Memory B cell (primary cell): ENCODE measurements at regions not wholly inside any gene's neighbourhood (a gene's known extent, or its start where the extent isn't known, plus 50 kb on each side); places are given as distances from the start of the nearest gene placed in this dataset.

Experiments
- ATAC-seq: fragments of 150-1000 bp; cut with Tn5 transposase; 2 replicates; pipeline ENCODE4 v1.10.0; 2021; ENCODE audit warnings: low read depth, mild to moderate bottlenecking, moderate library complexity
- DNase-seq, 2 donors: peaks; one replicate each; pipeline ENCODE4 v3.0.0; 2022; ENCODE audit warnings: low spot score in 2 of 2
- H3K27ac Mint-ChIP-seq: one replicate; pipeline ENCODE4 v1.8.0; 2022; ENCODE audit warnings: mild to moderate bottlenecking, moderate library complexity, mixed read lengths
- H3K27me3 Mint-ChIP-seq: one replicate; pipeline ENCODE4 v1.8.0; 2022; ENCODE audit warnings: mixed read lengths
- H3K36me3 Mint-ChIP-seq: one replicate; pipeline ENCODE4 v1.8.0; 2022; ENCODE audit warnings: mild to moderate bottlenecking, mixed read lengths
- H3K4me1 Mint-ChIP-seq: one replicate; pipeline ENCODE4 v1.8.0; 2022; ENCODE audit warnings: mixed read lengths
- H3K4me3 Mint-ChIP-seq: one replicate; pipeline ENCODE4 v1.8.0; 2022; ENCODE audit warnings: mild to moderate bottlenecking, moderate library complexity, mixed read lengths
- H3K9me3 Mint-ChIP-seq: one replicate; pipeline ENCODE4 v1.8.0; 2022; ENCODE audit warnings: mixed read lengths

DNA sequence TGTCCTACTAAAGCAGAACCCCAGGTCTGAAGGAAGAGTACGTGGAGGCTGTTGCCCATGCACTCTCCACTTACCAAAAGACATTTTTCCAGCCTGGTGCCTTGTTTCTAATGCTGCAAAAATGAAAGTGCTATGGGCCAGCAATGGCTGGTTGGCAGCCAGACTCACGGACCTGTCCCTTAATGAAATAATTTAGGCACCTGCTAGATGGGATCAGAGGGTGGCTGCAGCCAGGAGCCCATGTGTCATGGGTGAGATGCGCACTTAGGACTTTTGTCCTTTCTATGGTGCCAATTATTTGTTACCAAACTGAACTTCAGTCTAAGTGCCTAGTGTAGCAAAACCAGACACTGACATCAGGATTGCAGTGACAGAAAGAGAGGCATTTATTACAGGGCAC is 276.3 kb downstream of the YTHDC2 start:
- H3K36me3 Mint-ChIP-seq, result no peaks in the 10 kb centered on the region
- H3K9me3 Mint-ChIP-seq, result peaks cover 3% of the 10 kb centered on the region
- H3K4me1 Mint-ChIP-seq, result no peaks in the 10 kb centered on the region
- H3K27ac Mint-ChIP-seq, result no peak overlapping the region
- DNase-seq (no peak), ATAC-seq (no peak)
- H3K4me3 Mint-ChIP-seq, result no peak overlapping the region
- H3K27me3 Mint-ChIP-seq, result no peaks in the 10 kb centered on the region

DNA sequence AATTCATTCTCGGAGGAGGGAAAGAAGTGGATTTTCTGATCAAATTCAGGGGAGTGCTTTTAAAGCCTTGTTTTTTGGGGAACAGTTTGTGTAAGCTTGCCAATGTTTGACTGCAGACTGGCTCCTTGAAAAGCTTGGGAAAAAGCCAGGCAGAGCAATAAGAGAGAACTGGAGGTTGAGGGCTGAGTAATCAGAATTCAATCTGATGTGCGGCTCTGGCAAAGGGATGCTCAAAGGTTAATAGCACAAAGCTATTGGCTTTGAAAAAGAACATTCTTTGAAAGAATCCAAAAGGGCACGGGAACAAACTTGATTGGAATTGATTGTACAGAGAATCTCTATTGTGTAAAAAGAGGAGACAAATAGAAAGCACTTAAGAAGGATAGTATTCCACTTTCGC is 279.3 kb downstream of the YTHDC2 start:
- no peak overlapping the region for H3K4me3 Mint-ChIP-seq

DNA sequence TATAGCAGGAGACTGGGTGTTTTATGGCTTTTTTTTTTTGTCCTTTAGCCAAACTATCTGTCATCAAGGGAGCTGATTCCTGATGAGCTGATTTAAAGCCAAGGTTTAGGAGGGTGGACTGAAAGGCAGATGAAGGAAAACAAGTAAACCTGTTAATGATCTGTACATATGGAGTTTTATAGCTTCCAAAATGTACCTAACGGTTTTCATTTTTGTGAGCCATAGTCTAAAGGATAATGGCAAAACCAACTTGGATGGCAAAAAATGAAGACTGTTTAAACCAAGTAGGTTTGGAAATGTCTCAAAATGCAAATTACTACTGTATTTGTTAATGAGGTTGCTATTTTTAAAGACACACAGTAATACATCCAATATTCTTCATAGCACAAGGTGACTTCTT is 281.5 kb downstream of the YTHDC2 start:
- no peak for DNase-seq
- Mint-ChIP-seq H3K9me3 (peaks cover 3% of the 10 kb centered on the region), H3K27me3 (no peaks in the 10 kb centered on the region), H3K36me3 (no peaks in the 10 kb centered on the region), H3K4me1 (no peaks in the 10 kb centered on the region), H3K4me3 (no peak overlapping the region), H3K27ac (no peak overlapping the region)
- no peak for ATAC-seq

More for the DNA sequence above, 279.3 kb downstream of the YTHDC2 start:
- Mint-ChIP-seq H3K36me3 (no peaks in the 10 kb centered on the region), H3K9me3 (peaks cover 3% of the 10 kb centered on the region), H3K27ac (no peak overlapping the region), H3K4me1 (no peaks in the 10 kb centered on the region), H3K27me3 (no peaks in the 10 kb centered on the region)
- DNase-seq (no peak), ATAC-seq (no peak)

DNA sequence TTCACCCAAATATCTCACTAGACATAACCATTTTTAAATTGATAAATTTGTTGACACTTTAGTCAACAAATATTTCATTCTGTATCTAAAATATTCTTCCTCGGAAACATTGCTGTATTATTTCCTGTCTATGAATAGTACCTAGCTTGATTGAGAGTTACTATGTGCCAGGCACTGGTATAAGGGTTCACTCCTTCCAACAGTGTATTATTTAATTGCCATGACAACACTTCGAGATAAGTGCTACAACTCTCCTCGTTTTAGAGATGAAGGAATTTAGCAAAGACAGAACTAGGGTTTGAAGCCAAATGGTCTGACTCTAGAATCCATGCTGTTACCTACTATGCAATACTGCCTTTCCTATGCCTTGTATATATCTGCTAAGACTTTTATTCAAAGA is 287.2 kb downstream of the YTHDC2 start:
- Mint-ChIP-seq H3K9me3 (peaks cover 7% of the 10 kb centered on the region), H3K36me3 (no peaks in the 10 kb centered on the region), H3K4me3 (no peak overlapping the region), H3K27ac (no peak overlapping the region), H3K4me1 (no peaks in the 10 kb centered on the region), H3K27me3 (no peaks in the 10 kb centered on the region)
- ATAC-seq (no peak), DNase-seq (no peak)

DNA sequence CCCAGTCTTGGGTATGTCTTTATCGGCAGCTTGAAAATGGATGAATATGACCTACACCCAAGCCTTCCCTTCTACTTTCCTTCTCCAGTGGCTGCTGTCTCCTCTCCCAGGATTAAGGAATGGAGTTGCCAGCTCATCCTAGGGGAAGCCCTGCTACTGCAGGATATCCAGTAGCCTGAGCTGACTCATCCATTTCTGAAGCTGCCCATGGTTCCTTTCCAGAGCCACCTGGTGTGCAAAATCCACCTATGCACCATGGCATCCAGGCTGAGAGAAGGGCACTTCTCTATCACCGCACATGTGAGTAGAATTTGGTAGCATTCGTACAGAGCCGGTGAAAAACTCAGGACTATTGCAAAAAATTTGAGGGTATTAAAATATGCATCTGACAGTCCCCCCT is 290.8 kb downstream of the YTHDC2 start:
- Mint-ChIP-seq H3K36me3 (no peaks in the 10 kb centered on the region), H3K27me3 (no peaks in the 10 kb centered on the region), H3K4me1 (no peaks in the 10 kb centered on the region), H3K9me3 (peaks cover 7% of the 10 kb centered on the region), H3K27ac (no peak overlapping the region), H3K4me3 (no peak overlapping the region)
- DNase-seq (no peak), ATAC-seq (no peak)

DNA sequence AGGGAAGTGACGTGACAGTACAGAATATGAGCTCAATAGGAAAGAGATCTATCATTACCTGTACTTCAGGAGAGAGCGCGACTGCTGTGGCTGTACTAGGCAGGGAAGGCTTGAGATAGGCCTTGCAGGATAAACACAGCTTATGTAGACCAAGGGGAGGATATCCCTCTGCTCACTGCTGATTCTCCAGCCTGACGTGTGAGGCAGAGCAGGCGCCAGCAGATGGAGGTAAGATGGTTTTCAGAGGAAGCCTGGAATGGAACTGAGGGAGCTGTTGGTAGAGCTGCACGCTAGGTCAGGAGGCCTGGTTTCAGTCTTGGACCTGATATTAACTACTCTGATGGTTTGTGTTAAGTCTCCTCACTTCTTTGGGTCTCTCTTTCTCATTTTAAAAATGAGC is 291.4 kb downstream of the YTHDC2 start:
- DNase-seq (no peak), ATAC-seq (no peak)
- H3K4me1 Mint-ChIP-seq, result no peaks in the 10 kb centered on the region
- H3K9me3 Mint-ChIP-seq, result peaks cover 7% of the 10 kb centered on the region
- no peak overlapping the region for H3K27ac Mint-ChIP-seq
- H3K36me3 Mint-ChIP-seq, result no peaks in the 10 kb centered on the region
- H3K27me3 Mint-ChIP-seq, result no peaks in the 10 kb centered on the region
- no peak overlapping the region for H3K4me3 Mint-ChIP-seq

DNA sequence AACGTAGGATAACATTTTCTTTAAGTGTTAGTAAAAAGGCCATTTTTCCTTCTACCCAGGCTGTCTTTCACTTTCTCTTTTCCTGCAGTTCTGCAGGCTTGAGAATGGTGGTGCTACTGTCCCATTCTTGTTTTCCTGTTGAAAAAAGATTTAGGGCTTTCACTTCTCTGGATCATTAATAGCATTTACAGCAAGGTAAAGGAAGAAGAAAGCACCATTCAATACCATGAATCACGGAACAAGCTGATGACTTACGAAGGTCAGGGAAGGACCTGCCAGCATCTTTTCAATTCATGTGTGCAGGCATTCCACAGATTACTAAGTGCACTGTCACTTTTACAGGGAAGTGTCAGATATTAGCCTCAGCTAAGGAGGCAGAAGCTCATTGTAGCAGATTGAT is 292.8 kb downstream of the YTHDC2 start:
- Mint-ChIP-seq H3K27me3 (no peaks in the 10 kb centered on the region), H3K4me3 (no peak overlapping the region), H3K36me3 (no peaks in the 10 kb centered on the region), H3K4me1 (no peaks in the 10 kb centered on the region), H3K9me3 (peaks cover 7% of the 10 kb centered on the region), H3K27ac (no peak overlapping the region)
- ATAC-seq (no peak), DNase-seq (no peak)

DNA sequence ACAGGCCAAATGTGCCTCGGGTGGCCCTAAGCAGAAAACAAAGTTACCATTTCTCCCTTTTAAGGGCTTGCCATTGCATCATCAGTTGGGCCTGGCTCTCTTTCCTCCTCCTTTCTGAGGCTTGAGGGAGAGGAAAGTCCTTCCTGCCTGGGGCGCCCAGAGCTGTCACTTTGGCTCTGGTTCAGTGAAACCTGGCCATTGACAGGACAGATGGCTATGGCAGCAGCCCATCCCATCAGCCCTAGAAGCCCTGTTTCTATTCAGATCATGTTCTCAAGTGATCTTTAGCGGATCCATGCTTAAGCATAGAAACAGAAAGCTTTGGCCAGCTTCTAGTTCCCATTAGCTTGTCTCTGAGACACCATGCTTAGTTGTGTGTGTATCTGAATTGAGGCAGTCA is 293.4 kb downstream of the YTHDC2 start:
- Mint-ChIP-seq H3K4me1 (no peaks in the 10 kb centered on the region), H3K4me3 (no peak overlapping the region), H3K9me3 (peaks cover 7% of the 10 kb centered on the region), H3K27me3 (no peaks in the 10 kb centered on the region), H3K27ac (no peak overlapping the region), H3K36me3 (no peaks in the 10 kb centered on the region)
- no peak for DNase-seq
- ATAC-seq, result no peak

DNA sequence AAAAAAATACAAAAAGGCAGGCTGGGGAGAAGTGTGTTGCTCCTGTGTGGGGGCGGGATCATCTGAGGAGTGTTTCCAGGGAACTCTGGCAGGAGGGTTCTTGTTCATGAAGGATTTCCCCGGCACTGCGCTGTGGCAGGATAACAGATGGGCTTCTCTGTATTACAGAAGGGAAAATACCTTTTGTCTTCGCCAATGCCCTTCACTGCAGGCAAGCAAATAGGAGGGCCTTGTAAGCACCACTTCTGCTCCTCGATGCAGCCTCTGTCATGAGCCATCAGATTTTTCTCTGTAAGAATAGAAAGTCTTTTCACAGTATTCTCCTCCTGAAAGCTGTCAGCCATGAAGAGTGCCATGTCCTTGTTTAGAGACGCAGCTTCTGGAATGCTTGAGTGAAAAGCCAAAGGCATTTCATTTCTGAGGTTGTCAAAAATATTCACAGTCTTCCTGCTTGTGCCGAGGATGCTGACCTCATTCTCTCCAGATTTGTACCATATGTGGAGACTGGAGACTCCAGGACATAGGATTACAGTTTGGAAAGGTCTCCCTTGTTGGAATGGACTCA is 294.0 kb downstream of the YTHDC2 start:
- peaks cover 7% of the 10 kb centered on the region for H3K9me3 Mint-ChIP-seq
- no peaks in the 10 kb centered on the region for H3K27me3 Mint-ChIP-seq
- H3K4me3 Mint-ChIP-seq, result no peak overlapping the region
- no peak overlapping the region for H3K27ac Mint-ChIP-seq
- no peak for DNase-seq
- no peak for ATAC-seq
- H3K4me1 Mint-ChIP-seq, result no peaks in the 10 kb centered on the region
- H3K36me3 Mint-ChIP-seq, result no peaks in the 10 kb centered on the region

DNA sequence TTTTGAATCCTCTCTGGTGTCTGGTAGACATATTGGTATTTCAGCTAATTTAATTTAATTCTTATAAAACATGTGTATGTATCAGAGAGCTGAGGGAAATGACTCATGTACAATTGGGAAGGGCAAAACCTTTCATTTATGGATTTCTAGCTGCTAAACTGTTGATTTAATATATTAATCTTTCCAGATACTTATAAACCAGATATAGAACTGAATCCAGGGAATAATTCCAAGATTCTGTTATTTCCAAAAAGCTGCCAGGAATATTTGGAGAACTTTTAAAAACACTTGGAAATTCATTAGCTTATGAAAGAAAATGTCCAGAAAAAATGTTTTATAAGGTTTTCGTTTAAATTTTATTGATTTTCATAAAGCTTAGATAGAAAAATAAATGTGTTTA is 295.5 kb downstream of the YTHDC2 start:
- DNase-seq (no peak), ATAC-seq (no peak)
- H3K36me3 Mint-ChIP-seq, result no peaks in the 10 kb centered on the region
- H3K27ac Mint-ChIP-seq, result no peak overlapping the region
- no peaks in the 10 kb centered on the region for H3K27me3 Mint-ChIP-seq
- H3K4me3 Mint-ChIP-seq, result no peak overlapping the region
- H3K4me1 Mint-ChIP-seq, result no peaks in the 10 kb centered on the region
- H3K9me3 Mint-ChIP-seq, result peaks cover 7% of the 10 kb centered on the region

DNA sequence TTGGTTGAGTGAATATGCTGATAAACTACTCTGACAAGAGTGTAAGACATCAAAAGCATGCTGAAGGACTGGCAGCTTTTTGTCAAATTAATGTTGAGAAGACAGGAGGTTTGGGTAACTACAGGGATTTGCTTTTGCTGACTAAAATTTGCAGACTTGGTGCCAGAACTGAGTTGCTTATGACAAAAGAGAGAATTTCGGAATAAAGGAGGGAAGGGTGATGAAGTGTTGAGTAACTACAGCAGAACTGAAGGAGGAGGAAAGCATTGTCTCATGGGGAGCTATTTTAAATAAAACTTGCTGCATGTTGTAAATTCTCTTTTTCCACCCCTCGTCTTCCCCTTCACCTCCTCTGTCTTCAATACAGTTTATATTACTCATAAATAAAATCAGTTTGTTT is 296.1 kb downstream of the YTHDC2 start:
- H3K27ac Mint-ChIP-seq, result no peak overlapping the region
- no peaks in the 10 kb centered on the region for H3K4me1 Mint-ChIP-seq
- H3K27me3 Mint-ChIP-seq, result no peaks in the 10 kb centered on the region
- DNase-seq, result no peak
- peaks cover 3% of the 10 kb centered on the region for H3K9me3 Mint-ChIP-seq
- ATAC-seq, result no peak
- H3K36me3 Mint-ChIP-seq, result no peaks in the 10 kb centered on the region
- H3K4me3 Mint-ChIP-seq, result no peak overlapping the region

DNA sequence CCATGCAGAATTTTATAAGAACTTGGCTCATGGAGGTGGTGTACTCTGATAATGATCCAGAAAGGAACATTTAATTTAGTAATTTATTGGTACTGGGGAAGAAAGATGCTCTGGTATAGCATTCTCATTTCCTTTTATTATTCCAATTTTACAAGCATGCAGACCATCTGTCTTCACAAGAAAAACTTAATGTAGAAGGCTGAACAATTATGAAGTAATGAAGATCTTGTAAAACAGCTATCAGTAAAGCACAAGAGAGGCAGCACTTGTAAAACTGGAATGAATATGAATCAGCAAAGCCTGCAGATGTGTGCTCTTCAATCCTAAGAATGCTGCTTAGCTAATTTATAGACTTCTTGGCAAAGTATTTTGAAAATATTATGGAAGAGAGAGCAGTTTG is 300.0 kb downstream of the YTHDC2 start:
- H3K27me3 Mint-ChIP-seq, result no peaks in the 10 kb centered on the region
- H3K9me3 Mint-ChIP-seq, result no peaks in the 10 kb centered on the region
- no peak overlapping the region for H3K4me3 Mint-ChIP-seq
- H3K4me1 Mint-ChIP-seq, result no peaks in the 10 kb centered on the region
- ATAC-seq (no peak), DNase-seq (no peak)
- no peaks in the 10 kb centered on the region for H3K36me3 Mint-ChIP-seq
- H3K27ac Mint-ChIP-seq, result no peak overlapping the region

DNA sequence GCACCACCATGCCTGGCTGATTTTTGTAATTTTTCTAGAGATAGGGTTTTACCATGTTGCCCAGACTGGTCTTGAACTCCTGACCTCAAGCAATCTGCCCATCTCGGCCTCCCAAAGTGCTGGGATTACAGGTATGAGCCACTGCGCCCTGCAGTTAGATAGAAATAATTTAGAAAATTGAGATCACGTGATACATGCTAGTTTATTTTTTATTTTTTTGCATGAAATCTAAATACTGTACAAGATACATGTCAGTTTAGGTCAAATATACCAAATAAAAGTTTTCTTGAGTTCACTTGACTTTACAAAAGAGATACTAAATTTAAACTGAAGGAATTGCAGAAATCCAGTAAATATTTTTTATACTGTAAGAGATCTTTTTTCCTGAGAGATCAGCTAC is 304.2 kb downstream of the YTHDC2 start:
- H3K4me1 Mint-ChIP-seq, result no peaks in the 10 kb centered on the region
- H3K4me3 Mint-ChIP-seq, result no peak overlapping the region
- H3K27ac Mint-ChIP-seq, result no peak overlapping the region
- no peaks in the 10 kb centered on the region for H3K9me3 Mint-ChIP-seq
- DNase-seq (no peak), ATAC-seq (no peak)
- H3K27me3 Mint-ChIP-seq, result no peaks in the 10 kb centered on the region
- H3K36me3 Mint-ChIP-seq, result no peaks in the 10 kb centered on the region

DNA sequence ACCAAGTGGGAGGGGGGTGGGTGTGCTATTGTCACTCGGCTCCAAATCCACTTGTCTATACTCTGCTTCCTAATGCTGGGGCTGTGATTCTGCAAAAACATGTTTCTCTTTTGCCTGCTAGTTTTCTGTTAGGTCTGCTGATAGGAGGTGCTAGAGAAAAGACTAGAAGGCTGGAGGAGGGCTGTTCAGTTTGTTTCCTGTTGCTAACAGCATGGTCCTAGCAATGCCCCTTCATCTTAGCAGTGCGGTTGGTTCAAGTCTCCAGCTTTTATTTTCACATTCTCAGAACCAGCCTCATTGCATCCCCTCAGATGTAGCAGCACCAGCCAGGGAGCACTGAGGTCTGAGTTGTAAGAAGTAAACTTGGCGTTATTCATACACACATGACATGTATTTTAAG is 310.2 kb downstream of the YTHDC2 start:
- Mint-ChIP-seq H3K9me3 (peaks cover 5% of the 10 kb centered on the region), H3K4me3 (no peak overlapping the region), H3K4me1 (no peaks in the 10 kb centered on the region), H3K27me3 (peaks cover 4% of the 10 kb centered on the region), H3K27ac (no peak overlapping the region), H3K36me3 (no peaks in the 10 kb centered on the region)
- ATAC-seq (no peak), DNase-seq (no peak)

DNA sequence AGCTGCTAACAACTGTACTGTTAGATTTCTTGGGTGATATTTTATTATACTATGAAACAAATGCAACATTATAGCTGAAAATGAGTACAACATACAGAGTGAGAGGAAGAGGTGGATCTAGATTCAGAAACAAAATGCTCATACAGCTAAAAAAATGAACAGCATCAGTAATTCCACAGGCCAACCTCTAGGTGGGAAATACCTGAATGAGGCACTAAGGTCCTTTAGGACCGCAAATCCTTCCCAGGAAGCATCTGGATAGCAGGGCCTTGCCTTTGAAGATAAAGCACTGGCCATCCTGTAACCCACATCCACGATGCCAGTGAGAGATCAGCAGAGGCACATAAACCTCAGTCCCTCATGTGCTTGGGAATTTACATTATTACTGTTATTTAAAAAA is 310.8 kb downstream of the YTHDC2 start:
- DNase-seq, result no peak
- no peak for ATAC-seq
- H3K4me3 Mint-ChIP-seq, result no peak overlapping the region
- H3K4me1 Mint-ChIP-seq, result no peaks in the 10 kb centered on the region
- peaks cover 4% of the 10 kb centered on the region for H3K27me3 Mint-ChIP-seq
- no peak overlapping the region for H3K27ac Mint-ChIP-seq
- H3K36me3 Mint-ChIP-seq, result no peaks in the 10 kb centered on the region
- peaks cover 5% of the 10 kb centered on the region for H3K9me3 Mint-ChIP-seq
